RWPE1 (cell line): ENCODE measurements at regions not wholly inside any gene's neighbourhood (a gene's known extent, or its start where the extent isn't known, plus 50 kb on each side); places are given as distances from the start of the nearest gene placed in this dataset.

Source experiments
- CTCF ChIA-PET: fragments of 350-600 bp; sonication (Branson Sonifier 250); formaldehyde crosslinking; extraction: SDS; loops from one replicate; lab custom pipeline; 2021; lab: Yijun Ruan, JAX
- POLR2A ChIA-PET: fragments of 400-600 bp; formaldehyde crosslinking; extraction: SDS; loops from one replicate; lab custom pipeline; 2020; ENCODE audit warnings: antibody characterized with exemption; ENCODE audit not compliant: low non-redundant PET; lab: Yijun Ruan, JAX
- DNase-seq: peaks from one replicate; pipeline ENCODE4 v3.0.0; 2012; ENCODE audit warnings: low spot score
- H3K27ac ChIP-seq: fragments of 450-650 bp; 2 replicates; pipeline ENCODE4 v1.5.1; 2017
- TF ChIP-seq, protein P1 (sequence below): fragments of 450-650 bp; conservative IDR thresholded peaks from 2 replicates; pipeline ENCODE4 v1.5.1; 2017; ENCODE audit warnings: low read depth, mild to moderate bottlenecking

DNA sequence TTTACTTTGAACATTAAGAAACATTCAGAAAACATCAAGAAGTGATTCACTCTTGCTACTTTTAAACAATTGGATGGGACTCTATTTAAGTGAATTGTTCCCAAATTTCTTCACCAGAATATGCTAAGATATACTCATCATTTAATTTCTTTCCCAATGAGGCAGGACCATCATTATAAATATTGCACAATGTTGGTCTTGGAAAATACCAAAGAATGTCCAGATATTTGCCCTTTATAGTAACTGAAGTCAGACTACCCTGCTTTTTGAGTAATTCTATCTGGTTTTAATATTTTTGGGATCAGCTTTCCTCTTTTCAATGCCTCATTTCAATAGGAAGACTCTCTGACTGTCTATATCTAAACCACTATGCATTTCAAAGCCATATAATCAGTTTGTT lies 129.4 kb upstream of the TENM3 start:
- TF ChIP-seq, protein P1, sequence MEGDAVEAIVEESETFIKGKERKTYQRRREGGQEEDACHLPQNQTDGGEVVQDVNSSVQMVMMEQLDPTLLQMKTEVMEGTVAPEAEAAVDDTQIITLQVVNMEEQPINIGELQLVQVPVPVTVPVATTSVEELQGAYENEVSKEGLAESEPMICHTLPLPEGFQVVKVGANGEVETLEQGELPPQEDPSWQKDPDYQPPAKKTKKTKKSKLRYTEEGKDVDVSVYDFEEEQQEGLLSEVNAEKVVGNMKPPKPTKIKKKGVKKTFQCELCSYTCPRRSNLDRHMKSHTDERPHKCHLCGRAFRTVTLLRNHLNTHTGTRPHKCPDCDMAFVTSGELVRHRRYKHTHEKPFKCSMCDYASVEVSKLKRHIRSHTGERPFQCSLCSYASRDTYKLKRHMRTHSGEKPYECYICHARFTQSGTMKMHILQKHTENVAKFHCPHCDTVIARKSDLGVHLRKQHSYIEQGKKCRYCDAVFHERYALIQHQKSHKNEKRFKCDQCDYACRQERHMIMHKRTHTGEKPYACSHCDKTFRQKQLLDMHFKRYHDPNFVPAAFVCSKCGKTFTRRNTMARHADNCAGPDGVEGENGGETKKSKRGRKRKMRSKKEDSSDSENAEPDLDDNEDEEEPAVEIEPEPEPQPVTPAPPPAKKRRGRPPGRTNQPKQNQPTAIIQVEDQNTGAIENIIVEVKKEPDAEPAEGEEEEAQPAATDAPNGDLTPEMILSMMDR: no peak
- ChIA-PET POLR2A (no interaction called here), CTCF (interaction anchor here (0.5 kb wide), 1 partner anchor 17 kb away, joined by 3 read pairs; no protein-coding TSS in a partner anchor)
- H3K27ac ChIP-seq: no peak overlapping the region
- DNase-seq: no peak

DNA sequence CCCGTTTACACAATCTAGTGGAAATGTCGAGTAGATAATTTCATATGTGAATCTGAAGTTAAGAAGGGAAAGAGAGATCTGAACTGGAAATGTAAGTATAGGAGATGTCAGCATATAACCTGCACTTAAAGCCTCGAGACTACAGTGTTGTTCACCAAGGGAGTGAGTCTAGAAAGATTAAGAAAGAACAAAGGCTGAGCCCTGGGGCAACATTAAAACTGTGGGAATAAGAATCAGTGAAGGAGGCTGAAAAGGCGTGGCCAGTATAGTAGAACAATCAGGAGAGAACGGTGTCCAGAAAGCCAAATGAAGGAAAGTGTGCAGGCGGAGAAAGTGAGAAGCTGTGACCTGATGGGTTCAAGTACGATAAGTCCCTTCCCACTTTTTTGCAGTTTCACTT lies 118.8 kb upstream of the TENM3 start:
- ChIA-PET CTCF (no interaction called here), POLR2A (no interaction called here)
- DNase-seq: peak; percentile 18
- TF ChIP-seq, protein P1: no peak
- H3K27ac ChIP-seq: no peak overlapping the region

DNA sequence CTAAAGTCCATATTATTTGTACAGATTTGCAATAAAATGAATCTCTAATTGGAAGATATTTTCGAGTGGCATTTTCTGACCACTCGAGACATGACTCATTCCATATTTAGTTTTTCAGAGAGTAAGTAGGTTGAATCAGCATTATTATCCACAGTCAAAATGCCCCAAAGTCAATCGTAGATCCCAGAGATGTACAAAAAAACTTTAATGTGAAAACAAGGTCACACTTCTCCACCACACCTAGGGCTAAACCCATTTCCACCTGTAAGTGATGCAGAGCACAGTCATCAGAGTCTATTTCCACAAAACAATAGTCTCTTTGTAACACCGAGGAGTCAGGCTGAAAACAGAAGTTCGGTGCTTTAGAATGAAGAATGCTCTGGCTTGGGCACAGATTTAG lies 117.1 kb upstream of the TENM3 start:
- no peak overlapping the region for H3K27ac ChIP-seq
- ChIA-PET CTCF (no interaction called here), POLR2A (no interaction called here)
- DNase-seq: peak; percentile 52
- TF ChIP-seq, protein P1: no peak

DNA sequence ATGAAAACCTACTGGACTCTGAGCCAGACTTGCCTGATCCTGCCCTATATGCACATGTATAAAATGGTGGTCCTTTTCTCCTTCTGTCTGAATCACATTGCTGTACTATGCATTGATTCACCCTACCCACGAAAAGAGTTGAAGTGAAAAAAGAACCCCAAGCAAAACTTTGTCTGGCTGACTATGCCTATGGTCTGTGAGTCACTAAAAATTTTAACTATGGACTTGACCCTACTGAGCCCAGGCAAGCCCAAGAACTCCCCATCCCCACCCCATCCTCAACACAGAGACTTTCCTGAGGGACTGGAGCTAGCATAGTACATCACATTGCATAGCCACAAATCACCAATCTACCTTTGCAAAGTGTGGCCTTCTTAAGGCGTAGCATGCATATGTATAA lies 116.6 kb upstream of the TENM3 start:
- ChIA-PET POLR2A (no interaction called here), CTCF (no interaction called here)
- no peak overlapping the region for H3K27ac ChIP-seq
- TF ChIP-seq, protein P1: no peak
- peak; percentile 56 for DNase-seq

DNA sequence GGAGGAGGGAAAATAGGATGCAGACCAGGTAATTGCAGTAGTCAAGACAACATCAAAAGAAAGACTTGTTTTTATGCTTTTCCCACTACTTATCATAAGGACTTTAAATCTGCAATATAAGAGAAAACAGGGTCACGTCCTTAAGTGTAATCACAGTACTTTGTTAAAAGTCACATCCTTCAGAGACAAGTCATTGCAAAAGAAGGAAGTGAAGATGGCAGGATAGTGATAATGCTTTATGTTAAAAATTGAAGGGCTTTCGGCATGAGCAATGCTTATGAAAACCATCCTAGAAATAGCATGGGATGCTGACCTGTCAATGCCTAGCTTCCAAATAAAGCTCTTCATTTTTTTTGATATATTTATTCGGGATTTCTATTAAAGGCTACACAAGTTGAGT lies 110.2 kb upstream of the TENM3 start:
- DNase-seq: no peak
- ChIA-PET POLR2A (no interaction called here), CTCF (no interaction called here)
- TF ChIP-seq, protein P1: no peak
- H3K27ac ChIP-seq: no peak overlapping the region

DNA sequence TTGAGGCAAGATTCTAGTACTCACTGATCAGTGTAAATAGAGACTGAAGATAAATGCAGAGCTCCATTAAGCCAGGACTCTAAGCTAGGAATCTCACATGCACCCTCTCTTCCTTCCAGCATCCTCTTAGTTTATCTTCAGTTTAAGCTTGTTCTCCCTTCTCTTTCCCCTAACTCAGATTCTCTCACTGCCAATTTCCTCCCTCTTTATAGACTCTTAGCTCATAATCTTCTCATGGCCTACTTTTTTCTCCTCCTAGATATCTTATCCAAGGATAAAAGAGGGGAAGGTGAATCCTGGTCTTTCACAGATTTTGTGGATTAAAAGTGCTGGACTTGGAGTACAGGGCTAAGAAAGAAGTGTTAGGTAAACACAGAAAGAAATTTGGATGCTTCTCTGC lies 108.9 kb upstream of the TENM3 start:
- TF ChIP-seq, protein P1: no peak
- no peak for DNase-seq
- ChIA-PET CTCF (interaction anchor here (0.7 kb wide), 1 partner anchor 12 kb away, joined by 3 read pairs; no protein-coding TSS in a partner anchor), POLR2A (no interaction called here)
- no peak overlapping the region for H3K27ac ChIP-seq
